Large intestine (tissue), 3 donors: ENCODE measurements at regions not wholly inside any gene's neighbourhood (a gene's known extent, or its start where the extent isn't known, plus 50 kb on each side); places are given as distances from the start of the nearest gene placed in this dataset.
"Not testable (repeated sequence)": the region's sequence is repeated elsewhere in the genome, so short reads cannot be mapped to it uniquely, and the experiment has no call there.

ENCODE experiments used
- DNase-seq, 2 donors: peaks; one replicate each; pipeline versions ENCODE4 v3.0.0 to v3.0.0-alpha.2; 2013
- H3K27ac ChIP-seq: one replicate; pipeline ENCODE4 v1.5.1; 2013; ENCODE audit warnings: low read length
- H3K27me3 ChIP-seq: 2 replicates; pipeline ENCODE4 v1.6.1; 2013; ENCODE audit warnings: low read length; ENCODE audit not compliant: control insufficient read depth, insufficient read depth
- H3K36me3 ChIP-seq: 2 replicates; pipeline ENCODE4 v1.6.1; 2013; ENCODE audit warnings: low read length; ENCODE audit not compliant: control insufficient read depth, insufficient read depth
- H3K4me1 ChIP-seq: one replicate; pipeline ENCODE4 v1.6.1; 2013; ENCODE audit warnings: low read length; ENCODE audit not compliant: control insufficient read depth, insufficient read depth
- H3K4me3 ChIP-seq: one replicate; pipeline ENCODE4 v1.5.1; 2013; ENCODE audit warnings: low read length
- H3K9me3 ChIP-seq: one replicate; pipeline ENCODE4 v1.6.1; 2013; ENCODE audit warnings: mild to moderate bottlenecking, low read depth, low read length, moderate library complexity; ENCODE audit not compliant: control insufficient read depth
- WGBS: methylation state at CpG from one replicate; pipeline ENCODE4 v1.1.5; 2013; ENCODE audit warnings: low lambda C conversion rate; ENCODE audit not compliant: insufficient coverage; 5-methylcytosine and 5-hydroxymethylcytosine counted together

DNA sequence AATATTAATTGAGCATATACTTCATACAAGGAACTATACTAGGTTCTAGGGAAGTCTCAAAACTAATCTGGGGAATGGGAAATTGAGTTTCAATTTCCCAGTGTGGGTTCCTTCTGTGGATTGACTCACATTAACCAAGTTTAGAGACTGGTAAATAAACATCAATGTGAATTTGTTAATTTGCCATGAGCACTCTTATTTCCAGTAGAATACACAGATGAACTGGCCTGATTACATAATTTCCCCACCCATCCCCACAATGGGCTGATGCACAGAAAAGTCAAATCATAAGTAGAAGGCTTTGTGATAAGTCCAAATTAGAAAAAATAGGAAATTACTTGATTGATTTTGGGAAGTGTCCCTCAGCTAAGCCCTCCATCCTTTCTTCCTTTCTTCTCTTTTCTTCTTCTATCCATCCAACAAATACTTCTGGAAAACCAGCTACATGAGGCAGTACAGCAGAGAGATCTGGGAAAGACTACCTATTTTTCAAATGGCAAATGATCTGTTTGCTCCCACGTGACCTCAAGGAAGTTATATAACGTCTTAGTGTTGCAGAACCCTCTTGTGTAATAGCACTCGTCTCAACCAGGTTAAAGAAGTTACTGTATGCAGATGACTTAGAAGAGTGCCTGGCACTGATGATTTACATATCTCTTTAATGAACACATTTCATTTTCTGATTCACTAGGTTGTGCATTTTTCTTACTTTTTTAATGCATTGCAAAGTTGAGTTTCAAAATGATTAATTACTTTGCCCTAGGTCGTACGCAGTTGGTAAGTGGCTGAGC lies 312.3 kb downstream of the SV2B start:
- no peak overlapping the region for H3K27ac ChIP-seq
- H3K4me3 ChIP-seq, result no peak overlapping the region
- H3K9me3 ChIP-seq, result no peaks in the 10 kb centered on the region
- H3K36me3 ChIP-seq, result no peaks in the 10 kb centered on the region
- DNase-seq, result peak in 1 of 2 donors; percentile 10
- H3K27me3 ChIP-seq, result no peaks in the 10 kb centered on the region
- WGBS, result no CpG with 5 or more reads among the region's 5 CpGs
- no peaks in the 10 kb centered on the region for H3K4me1 ChIP-seq

DNA sequence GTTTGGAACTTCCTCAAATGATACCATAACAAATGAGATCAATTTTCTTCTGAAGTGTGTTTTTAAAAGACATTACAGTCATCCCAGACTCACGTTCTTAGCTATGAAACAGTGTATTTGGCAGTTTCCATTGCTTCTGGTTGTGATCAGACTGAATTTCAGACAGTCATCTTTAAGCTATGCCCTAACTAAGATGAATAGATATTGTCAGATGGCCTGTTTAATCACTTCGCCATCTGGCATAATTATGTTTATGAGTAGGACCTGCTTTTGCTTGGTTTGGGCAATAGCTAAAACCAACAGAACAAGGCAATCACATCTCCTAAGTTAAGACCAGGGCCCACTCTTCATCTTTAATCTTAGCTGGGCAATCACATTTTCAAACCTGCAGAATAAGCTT lies 313.1 kb downstream of the SV2B start:
- Histone ChIP-seq H3K9me3 (no peaks in the 10 kb centered on the region), H3K4me1 (no peaks in the 10 kb centered on the region), H3K27me3 (no peaks in the 10 kb centered on the region), H3K27ac (no peak overlapping the region), H3K4me3 (no peak overlapping the region), H3K36me3 (no peaks in the 10 kb centered on the region)
- DNase-seq, result no peak
- 80% methylated on average over 1 of the region's 2 CpGs for WGBS

DNA sequence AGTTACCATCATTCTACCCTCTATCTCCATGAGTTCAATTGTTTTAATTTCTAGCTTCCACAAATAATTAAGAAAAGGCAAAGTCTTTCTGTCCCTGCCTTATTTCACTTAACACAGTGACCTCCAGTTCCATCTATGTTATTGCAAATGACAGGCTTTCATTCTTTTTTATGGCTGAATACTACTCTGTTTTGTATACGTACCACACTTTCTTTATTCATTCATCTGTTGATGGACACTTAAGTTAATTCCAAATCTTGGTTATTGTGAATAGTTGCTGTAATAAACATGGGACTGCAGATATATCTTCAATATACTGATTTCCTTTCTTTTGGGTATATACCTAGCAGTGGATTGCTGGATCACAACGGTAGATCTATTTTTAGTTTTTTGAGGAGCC lies 314.1 kb downstream of the SV2B start:
- Histone ChIP-seq H3K9me3 (no peaks in the 10 kb centered on the region), H3K36me3 (no peaks in the 10 kb centered on the region), H3K27ac (no peak overlapping the region), H3K4me1 (no peaks in the 10 kb centered on the region), H3K4me3 (no peak overlapping the region), H3K27me3 (no peaks in the 10 kb centered on the region)
- no peak for DNase-seq
- no CpG with 5 or more reads among the region's 2 CpGs for WGBS

DNA sequence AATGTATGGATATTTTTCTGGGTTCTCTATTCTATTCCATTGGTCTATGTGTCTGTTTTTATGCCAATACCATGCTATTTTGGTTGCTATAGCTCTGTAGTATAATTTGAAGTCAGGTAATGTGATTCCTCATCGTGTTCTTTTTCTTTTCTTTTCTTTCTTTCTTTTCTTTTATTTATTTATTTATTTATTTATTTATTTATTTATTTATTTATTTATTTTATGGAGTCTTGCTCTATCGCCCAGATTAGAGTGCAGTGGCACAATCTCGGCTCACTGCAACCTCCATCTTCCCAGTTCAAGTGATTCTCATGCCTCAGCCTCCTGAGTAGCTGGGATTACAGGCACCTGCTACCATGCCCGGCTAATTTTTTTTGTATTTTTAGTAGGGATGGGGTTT lies 315.2 kb downstream of the SV2B start:
- not testable (repeated sequence) for H3K4me1 ChIP-seq, H3K36me3 ChIP-seq, H3K27ac ChIP-seq, H3K27me3 ChIP-seq, H3K9me3 ChIP-seq, H3K4me3 ChIP-seq, DNase-seq
- WGBS, result 100% methylated on average over 1 of the region's 4 CpGs

DNA sequence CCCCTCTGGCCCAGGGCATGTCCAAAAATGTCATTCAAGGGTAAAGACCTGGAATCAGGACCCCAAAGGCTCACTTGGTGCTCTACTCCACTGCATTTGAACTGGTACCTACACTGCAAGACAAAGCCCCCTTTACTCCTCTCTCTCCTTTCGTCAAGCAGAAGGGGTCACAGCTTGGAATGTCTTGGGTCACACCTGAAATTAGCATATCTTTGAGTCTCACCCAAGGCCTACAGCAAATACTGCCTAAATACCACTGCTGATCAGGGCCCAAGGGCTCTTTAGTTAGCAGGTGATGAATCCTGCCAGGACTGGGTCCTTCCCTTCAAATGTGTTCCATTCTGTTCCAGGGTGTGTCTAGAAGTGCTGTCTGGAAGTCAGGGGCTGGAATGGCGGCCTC lies 320.6 kb downstream of the SV2B start:
- no peaks in the 10 kb centered on the region for H3K36me3 ChIP-seq
- no peak overlapping the region for H3K4me3 ChIP-seq
- no peaks in the 10 kb centered on the region for H3K27me3 ChIP-seq
- no peak overlapping the region for H3K27ac ChIP-seq
- DNase-seq, result no peak
- H3K9me3 ChIP-seq, result no peaks in the 10 kb centered on the region
- H3K4me1 ChIP-seq, result no peaks in the 10 kb centered on the region
- no CpG with 5 or more reads among the region's 2 CpGs for WGBS

DNA sequence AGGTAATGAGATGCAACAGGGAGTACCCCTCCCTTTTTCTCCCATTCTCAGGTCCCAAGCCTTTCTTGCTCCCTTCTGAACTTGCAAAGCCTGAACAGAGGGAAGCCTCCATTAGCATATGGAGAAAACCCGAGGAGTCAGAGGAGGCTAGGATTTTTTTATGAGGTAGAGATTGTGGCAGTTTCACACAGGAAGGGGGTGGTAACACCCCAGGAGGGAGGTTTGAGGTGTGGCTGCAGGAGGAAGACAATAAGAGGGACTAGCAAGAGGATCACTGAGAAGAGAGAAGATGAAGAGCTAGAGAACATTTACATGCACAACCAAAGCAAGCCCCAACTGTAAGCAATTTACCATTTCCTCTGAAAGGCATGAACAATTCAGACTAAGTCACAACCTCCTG lies 322.7 kb downstream of the SV2B start:
- H3K9me3 ChIP-seq, result no peaks in the 10 kb centered on the region
- no CpG with 5 or more reads among the region's 1 CpG for WGBS
- no peaks in the 10 kb centered on the region for H3K4me1 ChIP-seq
- no peaks in the 10 kb centered on the region for H3K27me3 ChIP-seq
- no peak overlapping the region for H3K27ac ChIP-seq
- DNase-seq, result no peak
- no peaks in the 10 kb centered on the region for H3K36me3 ChIP-seq
- H3K4me3 ChIP-seq, result no peak overlapping the region

DNA sequence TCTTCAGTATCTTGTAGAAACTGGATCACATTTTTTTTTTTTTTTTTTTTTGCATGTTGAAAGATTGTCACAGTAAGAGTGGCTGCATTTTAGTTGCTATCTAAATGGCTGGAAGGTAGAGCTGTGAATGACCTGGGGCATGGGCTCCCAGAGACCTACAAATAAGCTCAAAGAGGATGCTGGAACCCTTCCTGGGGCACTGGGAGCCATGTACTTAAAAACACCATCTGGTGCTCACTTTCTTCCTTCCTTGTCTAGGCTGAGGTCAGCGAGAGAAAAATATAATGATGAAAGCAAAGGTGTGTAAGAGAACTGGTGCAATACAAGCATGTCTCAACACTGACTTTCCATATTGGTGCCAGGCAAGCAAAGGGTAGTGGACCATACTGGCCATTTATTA lies 323.9 kb downstream of the SV2B start:
- WGBS, result no CpG with 5 or more reads among the region's 1 CpG

DNA sequence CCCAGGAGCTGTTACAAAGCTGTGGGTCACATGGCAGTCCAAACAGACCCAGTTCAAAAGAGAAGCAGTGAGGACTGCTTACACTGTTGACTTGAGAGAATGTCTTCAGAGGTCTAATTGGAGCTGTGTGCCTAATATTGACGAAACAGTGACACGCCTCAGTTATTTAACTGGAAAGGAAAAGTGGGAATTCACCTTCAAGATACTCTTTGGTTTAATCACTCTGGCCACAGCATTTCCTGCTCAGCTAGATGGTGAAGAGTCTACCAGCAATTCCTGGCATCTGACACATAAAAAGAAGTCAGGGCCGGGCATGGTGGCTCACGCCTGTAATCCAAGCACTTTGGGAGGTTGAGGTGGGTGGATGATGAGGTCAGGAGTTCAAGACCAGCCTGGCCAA lies 326.4 kb downstream of the SV2B start:
- no CpG with 5 or more reads among the region's 4 CpGs for WGBS
- Histone ChIP-seq H3K27me3 (no peaks in the 10 kb centered on the region), H3K36me3 (no peaks in the 10 kb centered on the region), H3K4me1 (no peaks in the 10 kb centered on the region), H3K27ac (no peak overlapping the region), H3K4me3 (no peak overlapping the region), H3K9me3 (no peaks in the 10 kb centered on the region)
- no peak for DNase-seq

More for the DNA sequence above, 323.9 kb downstream of the SV2B start:
- no peak overlapping the region for H3K27ac ChIP-seq
- no peaks in the 10 kb centered on the region for H3K36me3 ChIP-seq
- no peaks in the 10 kb centered on the region for H3K27me3 ChIP-seq
- H3K9me3 ChIP-seq, result no peaks in the 10 kb centered on the region
- no peak overlapping the region for H3K4me3 ChIP-seq
- DNase-seq, result no peak
- H3K4me1 ChIP-seq, result no peaks in the 10 kb centered on the region

DNA sequence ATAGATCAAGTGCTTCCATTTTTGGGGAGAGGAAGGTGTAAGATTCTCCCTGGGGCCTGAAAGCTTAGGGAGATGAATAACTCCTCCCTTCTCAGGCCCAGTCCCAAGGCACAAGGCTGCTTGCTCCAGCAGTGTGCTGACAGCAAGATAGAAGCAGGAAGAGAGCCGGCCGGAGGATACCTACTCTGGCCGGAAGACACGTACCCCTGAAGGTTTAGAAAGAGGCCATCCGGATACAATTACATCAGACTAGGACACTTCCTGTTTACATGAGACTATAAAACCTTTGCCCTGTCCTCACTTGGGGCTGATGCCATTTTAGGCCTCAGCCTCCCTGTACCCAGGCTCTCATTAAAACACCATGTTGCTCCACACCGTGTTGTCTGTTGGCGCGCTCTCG lies 329.9 kb downstream of the SV2B start:
- 100% methylated on average over 3 of the region's 9 CpGs for WGBS
- Histone ChIP-seq H3K9me3 (no peaks in the 10 kb centered on the region), H3K36me3 (no peaks in the 10 kb centered on the region), H3K4me1 (no peaks in the 10 kb centered on the region), H3K4me3 (no peak overlapping the region), H3K27ac (no peak overlapping the region), H3K27me3 (no peaks in the 10 kb centered on the region)
- DNase-seq, result no peak

DNA sequence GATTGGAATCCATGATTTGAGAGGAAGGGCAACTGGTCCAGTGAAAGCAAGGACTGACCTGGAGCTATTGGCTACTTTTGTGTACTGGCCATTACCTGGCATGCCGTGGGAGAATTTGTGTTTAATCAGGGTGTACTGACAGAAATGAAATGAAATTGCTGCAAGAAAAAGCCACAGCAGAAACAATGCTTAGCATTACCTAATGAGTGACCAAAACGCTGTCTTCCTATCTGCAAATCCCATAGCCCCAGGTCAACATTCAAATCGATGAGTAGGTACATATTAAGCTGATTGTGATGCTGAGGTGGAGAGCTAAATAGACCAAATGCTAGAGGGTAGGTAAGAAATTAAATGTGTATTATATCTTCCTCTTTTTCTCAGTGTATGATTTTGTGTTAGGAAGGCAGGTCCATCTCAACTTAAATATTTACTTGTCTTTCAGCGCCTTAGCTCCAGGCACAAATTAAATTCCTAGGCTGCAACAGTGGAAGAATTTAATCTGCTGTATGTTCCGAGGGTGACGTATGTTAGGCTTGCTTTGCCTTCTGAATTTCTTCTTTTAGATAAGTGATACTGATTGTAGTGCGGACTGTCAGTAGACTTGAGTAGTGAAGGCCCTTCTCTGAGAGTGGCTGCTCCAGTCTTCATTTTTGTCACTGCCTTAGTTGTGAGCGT lies 331.1 kb downstream of the SV2B start:
- H3K4me3 ChIP-seq, result no peak overlapping the region
- H3K27me3 ChIP-seq, result no peaks in the 10 kb centered on the region
- no peaks in the 10 kb centered on the region for H3K9me3 ChIP-seq
- DNase-seq, result no peak
- no peaks in the 10 kb centered on the region for H3K36me3 ChIP-seq
- H3K4me1 ChIP-seq, result no peaks in the 10 kb centered on the region
- H3K27ac ChIP-seq, result no peak overlapping the region
- 40% methylated on average over 1 of the region's 8 CpGs for WGBS

DNA sequence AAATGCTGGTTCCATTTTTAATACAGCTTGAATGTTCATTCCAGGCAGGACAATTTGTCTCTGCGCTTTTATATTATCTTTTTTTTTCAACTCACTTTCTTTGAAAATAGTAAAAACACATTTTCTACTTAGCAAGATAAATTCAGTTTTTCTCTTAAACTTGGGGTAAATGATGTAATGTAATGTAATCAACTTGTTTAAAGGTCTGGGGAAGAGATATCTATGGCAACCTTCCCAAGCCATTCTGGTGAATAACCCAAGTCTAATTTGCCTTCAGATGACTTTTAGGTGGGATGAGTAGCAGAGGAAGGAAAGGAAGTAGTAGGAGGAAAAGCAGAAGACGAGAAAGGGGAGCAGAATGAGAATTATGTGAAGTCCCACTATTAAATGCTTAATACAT lies 335.1 kb downstream of the SV2B start:
- 100% methylated on average over 1 of the region's 2 CpGs for WGBS
- no peak for DNase-seq
- Histone ChIP-seq H3K9me3 (no peaks in the 10 kb centered on the region), H3K27me3 (no peaks in the 10 kb centered on the region), H3K36me3 (no peaks in the 10 kb centered on the region), H3K27ac (no peak overlapping the region), H3K4me1 (no peaks in the 10 kb centered on the region), H3K4me3 (no peak overlapping the region)
